SK-N-MC (cell line): ENCODE measurements at regions not wholly inside any gene's neighbourhood (a gene's known extent, or its start where the extent isn't known, plus 50 kb on each side); places are given as distances from the start of the nearest gene placed in this dataset.
"Not testable (repeated sequence)": the region's sequence is repeated elsewhere in the genome, so short reads cannot be mapped to it uniquely, and the experiment has no call there.

Experiments used
- DNase-seq: peaks from one replicate; pipeline ENCODE4 v3.0.0-alpha.2; 2011; ENCODE audit warnings: low read depth, low spot score
- H3K27ac ChIP-seq: fragments of 200-600 bp; sonication (generic); 2 replicates; pipeline ENCODE4 v1.5.1; 2016; ENCODE audit warnings: mixed run types
- H3K36me3 ChIP-seq: fragments of 200-600 bp; sonication (generic); 2 replicates; pipeline ENCODE4 v1.6.1; 2017; ENCODE audit warnings: antibody characterized with exemption, low read length, mixed read lengths; ENCODE audit not compliant: insufficient read depth
- H3K4me3 ChIP-seq: fragments of 200-600 bp; sonication (generic); 2 replicates; pipeline ENCODE4 v1.5.1; 2016
- H3K9ac ChIP-seq: fragments of 200-600 bp; sonication (generic); 2 replicates; pipeline ENCODE4 v1.8.0; 2017; ENCODE audit warnings: mixed run types, mixed read lengths; ENCODE audit not compliant: insufficient read length
- H3K9me3 ChIP-seq: fragments of 200-600 bp; sonication (generic); 2 replicates; pipeline ENCODE4 v1.6.1; 2017; ENCODE audit warnings: low read depth, mild to moderate bottlenecking, antibody characterized with exemption, low read length, moderate library complexity, mixed read lengths
- EZH2 ChIP-seq: fragments of 200-600 bp; sonication (generic); IDR thresholded peaks from one replicate; pipeline ENCODE4 v1.6.1; 2017; ENCODE audit warnings: antibody characterized with exemption
- FOXP2 ChIP-seq: optimal IDR thresholded peaks from 2 replicates; pipeline ENCODE3; 2011; ENCODE audit warnings: mild to moderate bottlenecking, moderate library complexity; ENCODE audit not compliant: insufficient read depth; ENCODE audit errors: extremely low read length, control extremely low read depth
- POLR2AphosphoS5 ChIP-seq: IDR thresholded peaks from 2 replicates; pipeline ENCODE4 v1.6.1; 2012; ENCODE audit warnings: mild to moderate bottlenecking, low read depth, low read length, borderline replicate concordance

- DNase-seq = no peak
- no peaks in the 10 kb centered on the region for H3K9me3 ChIP-seq
- H3K36me3 ChIP-seq = no peaks in the 10 kb centered on the region
- no peak overlapping the region for H3K27ac ChIP-seq
- no peak for TF ChIP-seq FOXP2
- no peak overlapping the region for H3K9ac ChIP-seq
- H3K4me3 ChIP-seq = no peak overlapping the region
These were observed 118.3 kb upstream of the DNAJC10 start for GRCh38 chr2:182597570-182598295.

- no peaks in the 10 kb centered on the region for H3K36me3 ChIP-seq
- no peak overlapping the region for H3K27ac ChIP-seq
- TF ChIP-seq POLR2AphosphoS5 = no peak
- TF ChIP-seq FOXP2 = no peak
- TF ChIP-seq EZH2 = no peak
- no peaks in the 10 kb centered on the region for H3K9me3 ChIP-seq
- H3K4me3 ChIP-seq = no peak overlapping the region
- no peak for DNase-seq
- H3K9ac ChIP-seq = no peak overlapping the region
These were observed 117.4 kb upstream of the DNAJC10 start for GRCh38 chr2:182598626-182599025.

- no peak for DNase-seq
- H3K27ac ChIP-seq = no peak overlapping the region
These were observed 110.9 kb upstream of the DNAJC10 start for GRCh38 chr2:182605166-182605565.

GRCh38 chr2:182606728-182607681 is 109.1 kb upstream of the DNAJC10 start:
- no peaks in the 10 kb centered on the region for H3K9me3 ChIP-seq
- TF ChIP-seq FOXP2 (no peak), EZH2 (no peak), POLR2AphosphoS5 (no peak)
- no peaks in the 10 kb centered on the region for H3K36me3 ChIP-seq
- no peak for DNase-seq
- no peak overlapping the region for H3K9ac ChIP-seq
- H3K27ac ChIP-seq = no peak overlapping the region
- H3K4me3 ChIP-seq = no peak overlapping the region

More at GRCh38 chr2:182605166-182605565, 110.9 kb upstream of the DNAJC10 start:
- no peak for TF ChIP-seq EZH2
- no peak for TF ChIP-seq POLR2AphosphoS5
- TF ChIP-seq FOXP2 = no peak
- no peaks in the 10 kb centered on the region for H3K9me3 ChIP-seq
- H3K9ac ChIP-seq = no peak overlapping the region
- no peaks in the 10 kb centered on the region for H3K36me3 ChIP-seq
- no peak overlapping the region for H3K4me3 ChIP-seq

GRCh38 chr2:182608181-182608845 is 107.7 kb upstream of the DNAJC10 start:
- no peak overlapping the region for H3K9ac ChIP-seq
- no peak overlapping the region for H3K27ac ChIP-seq
- H3K36me3 ChIP-seq = no peaks in the 10 kb centered on the region
- H3K9me3 ChIP-seq = no peaks in the 10 kb centered on the region
- no peak for DNase-seq
- H3K4me3 ChIP-seq = no peak overlapping the region
- no peak for TF ChIP-seq EZH2
- no peak for TF ChIP-seq FOXP2
- TF ChIP-seq POLR2AphosphoS5 = no peak

- not testable (repeated sequence) for H3K9me3 ChIP-seq, DNase-seq, H3K36me3 ChIP-seq, H3K4me3 ChIP-seq, H3K9ac ChIP-seq, H3K27ac ChIP-seq
These were observed 107.1 kb upstream of the DNAJC10 start for GRCh38 chr2:182609005-182609404.

- H3K36me3 ChIP-seq = no peaks in the 10 kb centered on the region
- H3K27ac ChIP-seq = no peak overlapping the region
- TF ChIP-seq POLR2AphosphoS5 (no peak), EZH2 (no peak), FOXP2 (no peak)
- no peak overlapping the region for H3K4me3 ChIP-seq
- DNase-seq = no peak
- no peaks in the 10 kb centered on the region for H3K9me3 ChIP-seq
- H3K9ac ChIP-seq = no peak overlapping the region
These were observed 105.8 kb upstream of the DNAJC10 start for GRCh38 chr2:182610231-182610630.

- Histone ChIP-seq H3K4me3 (no peak overlapping the region), H3K9ac (no peak overlapping the region), H3K27ac (no peak overlapping the region), H3K36me3 (no peaks in the 10 kb centered on the region), H3K9me3 (no peaks in the 10 kb centered on the region)
- no peak for TF ChIP-seq EZH2
- TF ChIP-seq POLR2AphosphoS5 = no peak
- no peak for TF ChIP-seq FOXP2
- DNase-seq = no peak
These were observed 105.0 kb upstream of the DNAJC10 start for GRCh38 chr2:182611009-182611408.
